Calu3 (cell line): ENCODE measurements at regions not wholly inside any gene's neighbourhood (a gene's known extent, or its start where the extent isn't known, plus 50 kb on each side); places are given as distances from the start of the nearest gene placed in this dataset.

Experiments
- BruUV-seq: library from RNA; stranded (reverse); fragments of 400-500 nt; replicated peaks from 2 replicates; lab custom pipeline; 2021; lab: Mats Ljungman, UMichigan
- CTCF ChIA-PET: fragments of 300-600 bp; sonication (Branson Sonifier 250); formaldehyde crosslinking; loops from one replicate; lab custom pipeline; 2022; ENCODE audit warnings: antibody characterized with exemption; lab: Charles Lee
- DNase-seq: peaks from one replicate; pipeline ENCODE4 v3.0.0; 2022
- H3K27ac Mint-ChIP-seq: one replicate; pipeline ENCODE4 v1.8.0; 2022; ENCODE audit warnings: mixed read lengths; ENCODE audit not compliant: unreplicated experiment
- H3K27me3 Mint-ChIP-seq: one replicate; pipeline ENCODE4 v1.8.0; 2022; ENCODE audit warnings: mixed read lengths; ENCODE audit not compliant: unreplicated experiment
- H3K36me3 Mint-ChIP-seq: one replicate; pipeline ENCODE4 v1.8.0; 2022; ENCODE audit warnings: mild to moderate bottlenecking, moderate library complexity, mixed read lengths; ENCODE audit not compliant: insufficient read depth, unreplicated experiment
- H3K4me1 Mint-ChIP-seq: one replicate; pipeline ENCODE4 v1.8.0; 2022; ENCODE audit warnings: mild to moderate bottlenecking, low read depth, mixed read lengths; ENCODE audit not compliant: unreplicated experiment
- H3K4me3 Mint-ChIP-seq: one replicate; pipeline ENCODE4 v1.8.0; 2022; ENCODE audit warnings: mild to moderate bottlenecking, low read depth, moderate library complexity, mixed read lengths; ENCODE audit not compliant: unreplicated experiment
- H3K9me3 Mint-ChIP-seq: one replicate; pipeline ENCODE4 v1.8.0; 2022; ENCODE audit warnings: low read depth, mixed read lengths; ENCODE audit not compliant: unreplicated experiment
- intact Hi-C: fragments of 100-400 bp; cut with micrococcal nuclease; formaldehyde crosslinking; loops from one replicate; pipeline ENCODE4 v1.10.0; 2022; ENCODE audit not compliant: unreplicated experiment
- TF ChIP-seq, protein P1 (sequence below): fragments of 200-600 bp; IDR thresholded peaks from one replicate; pipeline ENCODE4 v1.8.0; 2022; ENCODE audit warnings: antibody characterized with exemption; ENCODE audit not compliant: unreplicated experiment

DNA sequence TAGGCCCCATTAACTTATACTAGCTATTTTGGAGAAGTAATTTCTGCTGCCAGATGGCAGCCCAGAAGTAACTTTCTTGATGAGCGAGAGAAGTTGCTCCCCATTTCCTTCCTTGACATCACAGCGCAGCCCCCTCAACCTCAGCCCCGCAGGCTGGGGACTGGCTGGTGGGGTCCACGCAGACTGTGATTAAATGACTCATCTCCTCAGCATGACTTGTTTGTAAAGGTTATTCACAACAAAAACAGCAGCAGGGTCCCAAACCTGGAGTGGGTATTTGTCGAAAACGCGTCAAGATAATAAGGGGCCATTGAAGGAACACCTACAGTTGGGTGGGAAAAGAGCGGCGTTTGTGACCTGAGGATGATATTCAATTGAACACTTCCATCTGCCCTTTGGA lies 120.6 kb downstream of the TXNL1 start:
- BruUV-seq, result no TSS peak
- no peak overlapping the region for H3K27ac Mint-ChIP-seq
- CTCF ChIA-PET, result no interaction called here
- no peak for DNase-seq
- intact Hi-C loops, result no loop called here
- no peaks in the 10 kb centered on the region for H3K9me3 Mint-ChIP-seq
- no peak overlapping the region for H3K4me3 Mint-ChIP-seq
- no peaks in the 10 kb centered on the region for H3K4me1 Mint-ChIP-seq
- TF ChIP-seq, protein P1, sequence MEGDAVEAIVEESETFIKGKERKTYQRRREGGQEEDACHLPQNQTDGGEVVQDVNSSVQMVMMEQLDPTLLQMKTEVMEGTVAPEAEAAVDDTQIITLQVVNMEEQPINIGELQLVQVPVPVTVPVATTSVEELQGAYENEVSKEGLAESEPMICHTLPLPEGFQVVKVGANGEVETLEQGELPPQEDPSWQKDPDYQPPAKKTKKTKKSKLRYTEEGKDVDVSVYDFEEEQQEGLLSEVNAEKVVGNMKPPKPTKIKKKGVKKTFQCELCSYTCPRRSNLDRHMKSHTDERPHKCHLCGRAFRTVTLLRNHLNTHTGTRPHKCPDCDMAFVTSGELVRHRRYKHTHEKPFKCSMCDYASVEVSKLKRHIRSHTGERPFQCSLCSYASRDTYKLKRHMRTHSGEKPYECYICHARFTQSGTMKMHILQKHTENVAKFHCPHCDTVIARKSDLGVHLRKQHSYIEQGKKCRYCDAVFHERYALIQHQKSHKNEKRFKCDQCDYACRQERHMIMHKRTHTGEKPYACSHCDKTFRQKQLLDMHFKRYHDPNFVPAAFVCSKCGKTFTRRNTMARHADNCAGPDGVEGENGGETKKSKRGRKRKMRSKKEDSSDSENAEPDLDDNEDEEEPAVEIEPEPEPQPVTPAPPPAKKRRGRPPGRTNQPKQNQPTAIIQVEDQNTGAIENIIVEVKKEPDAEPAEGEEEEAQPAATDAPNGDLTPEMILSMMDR, result no peak
- peaks cover 61% of the 10 kb centered on the region for H3K27me3 Mint-ChIP-seq
- no peaks in the 10 kb centered on the region for H3K36me3 Mint-ChIP-seq

DNA sequence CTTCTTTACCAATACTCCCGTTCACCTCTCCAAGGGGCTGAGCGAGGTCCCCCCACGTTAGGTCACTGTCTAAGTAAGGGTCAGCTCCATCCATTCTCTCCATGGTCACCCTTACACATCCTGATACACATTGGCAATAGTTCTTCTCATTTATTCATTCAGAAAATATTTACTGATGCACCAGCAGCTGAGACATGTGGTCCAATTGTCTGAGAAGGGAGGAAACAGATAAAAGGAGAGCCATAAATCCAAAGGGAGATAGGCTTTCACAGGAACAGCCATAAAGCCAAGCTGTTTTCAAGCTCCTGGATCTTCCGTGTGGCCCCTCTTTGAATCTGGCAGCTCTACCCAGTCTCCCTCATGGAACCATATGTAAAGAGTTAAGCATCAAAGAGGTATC lies 121.2 kb downstream of the TXNL1 start:
- DNase-seq, result no peak
- BruUV-seq, result no TSS peak
- Mint-ChIP-seq H3K27me3 (peaks cover 59% of the 10 kb centered on the region), H3K36me3 (no peaks in the 10 kb centered on the region), H3K9me3 (no peaks in the 10 kb centered on the region), H3K4me3 (no peak overlapping the region), H3K4me1 (no peaks in the 10 kb centered on the region), H3K27ac (no peak overlapping the region)
- intact Hi-C loops, result no loop called here
- TF ChIP-seq, protein P1, result no peak
- CTCF ChIA-PET, result no interaction called here

DNA sequence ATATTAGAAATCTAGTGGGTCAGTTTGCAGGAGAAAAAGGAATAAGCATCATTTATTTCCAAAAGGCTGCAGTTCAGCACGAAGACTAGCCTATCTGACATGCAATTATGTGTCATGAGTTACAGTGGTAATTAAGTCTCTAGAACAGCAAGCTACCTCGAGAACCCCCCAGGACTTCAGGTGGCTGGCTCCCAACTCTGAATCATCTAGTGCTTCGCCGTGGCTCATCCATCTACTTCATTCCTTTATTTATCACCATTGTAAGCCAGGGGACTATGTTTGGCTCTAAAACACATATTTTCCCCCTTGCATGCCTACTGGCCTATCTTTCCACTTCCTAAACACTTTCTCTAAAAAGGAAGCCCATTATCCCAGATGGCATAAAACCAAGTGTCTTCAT lies 121.6 kb downstream of the TXNL1 start:
- H3K4me1 Mint-ChIP-seq, result no peaks in the 10 kb centered on the region
- intact Hi-C loops, result no loop called here
- no peak overlapping the region for H3K4me3 Mint-ChIP-seq
- DNase-seq, result no peak
- no peaks in the 10 kb centered on the region for H3K9me3 Mint-ChIP-seq
- H3K27me3 Mint-ChIP-seq, result peaks cover 55% of the 10 kb centered on the region
- TF ChIP-seq, protein P1, result no peak
- no peak overlapping the region for H3K27ac Mint-ChIP-seq
- CTCF ChIA-PET, result no interaction called here
- no TSS peak for BruUV-seq
- H3K36me3 Mint-ChIP-seq, result no peaks in the 10 kb centered on the region

DNA sequence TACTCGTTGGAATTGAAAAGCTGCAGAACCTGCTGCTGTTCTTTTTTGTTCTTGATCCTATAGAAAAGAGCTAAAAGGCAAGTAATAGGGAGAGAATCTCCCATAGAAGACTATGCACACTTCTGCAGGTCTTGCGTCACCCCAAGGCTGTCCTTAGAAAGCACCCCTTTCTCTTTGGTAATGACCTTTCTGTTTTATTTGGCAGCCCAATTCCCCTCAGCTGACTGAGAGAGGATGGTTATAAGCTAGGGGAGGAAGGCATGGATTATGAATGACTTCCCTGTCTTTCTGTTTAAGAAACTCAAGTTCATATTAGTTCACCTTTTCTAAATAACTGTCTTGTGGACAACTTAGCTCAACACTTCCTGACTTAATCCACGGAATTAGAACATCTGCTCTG lies 122.9 kb downstream of the TXNL1 start:
- CTCF ChIA-PET, result no interaction called here
- intact Hi-C loops, result no loop called here
- DNase-seq, result no peak
- H3K27me3 Mint-ChIP-seq, result peaks cover 43% of the 10 kb centered on the region
- no TSS peak for BruUV-seq
- no peaks in the 10 kb centered on the region for H3K36me3 Mint-ChIP-seq
- no peak overlapping the region for H3K27ac Mint-ChIP-seq
- TF ChIP-seq, protein P1, result no peak
- H3K4me1 Mint-ChIP-seq, result no peaks in the 10 kb centered on the region
- H3K9me3 Mint-ChIP-seq, result no peaks in the 10 kb centered on the region
- H3K4me3 Mint-ChIP-seq, result no peak overlapping the region
